ENCODE measurements at regions not wholly inside any gene's neighbourhood (a gene's known extent, or its start where the extent isn't known, plus 50 kb on each side); places are given as distances from the start of the nearest gene placed in this dataset.

- TF ChIP-seq CTCF (conservative IDR thresholded peaks at IDR 0.05 in 1 of 2, IDR thresholded peaks at IDR 0.05 in 1 of 2; ENCODE audit: low read depth in 1 of 2, low read length in 2 of 2) (no peak), EZH2 (IDR thresholded peaks at IDR 0.05; ENCODE audit: low read length, missing control alignments) (no peak)
Observed at GRCh38 chr3:102024270-102024904, 175.1 kb downstream of the NFKBIZ start.

Data from fibroblast of lung (primary cell).